Nephron (organoid): ENCODE measurements at regions not wholly inside any gene's neighbourhood (a gene's known extent, or its start where the extent isn't known, plus 50 kb on each side); places are given as distances from the start of the nearest gene placed in this dataset.

ENCODE experiments used
- H3K27ac Mint-ChIP-seq, 3 experiments: 2 replicates each; pipeline ENCODE4 v1.8.0; 2020; ENCODE audit warnings: mixed read lengths in 3 of 3, mild to moderate bottlenecking in 2 of 3, moderate library complexity in 1 of 3
- H3K27me3 Mint-ChIP-seq: 2 replicates; pipeline ENCODE4 v1.8.0; 2021; ENCODE audit warnings: low read depth, mild to moderate bottlenecking, moderate library complexity, mixed read lengths
- H3K36me3 Mint-ChIP-seq: 2 replicates; pipeline ENCODE4 v1.8.0; 2020; ENCODE audit warnings: low read depth, mixed read lengths
- H3K4me1 Mint-ChIP-seq: 2 replicates; pipeline ENCODE4 v1.8.0; 2020; ENCODE audit warnings: mixed read lengths
- H3K4me3 Mint-ChIP-seq, 3 experiments: 2 replicates each; pipeline ENCODE4 v1.8.0; 2020; ENCODE audit warnings: mild to moderate bottlenecking in 3 of 3, mixed read lengths in 3 of 3, moderate library complexity in 2 of 3
- H3K9me3 Mint-ChIP-seq: 2 replicates; pipeline ENCODE4 v1.8.0; 2020; ENCODE audit warnings: mixed read lengths
- TF ChIP-seq, protein P1 (sequence below), 3 experiments: fragments of 200-600 bp; sonication (generic); IDR thresholded peaks; one replicate each; pipeline ENCODE4 v1.5.0; 2021; ENCODE audit warnings: antibody characterized with exemption in 3 of 3; ENCODE audit not compliant: unreplicated experiment in 3 of 3

DNA sequence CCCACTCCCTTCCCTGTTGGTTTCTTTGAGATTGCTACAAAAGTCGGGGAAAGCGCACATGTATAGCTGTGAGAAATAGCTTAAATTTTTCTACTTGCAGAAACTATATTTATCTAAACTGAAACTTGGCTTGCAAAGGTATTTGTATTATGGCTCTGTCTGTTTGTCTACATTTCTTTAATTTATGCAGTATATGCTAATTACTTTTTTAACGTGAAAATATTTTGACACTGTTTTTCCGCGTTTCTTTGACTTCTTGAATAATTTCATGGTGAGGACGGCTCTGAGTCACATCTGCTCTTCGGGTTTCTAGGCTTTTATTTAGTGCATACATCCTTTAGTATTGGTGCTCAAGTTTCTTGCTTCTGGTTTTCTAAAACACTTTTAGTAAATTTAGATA is 182.1 kb upstream of the ZRANB2 start:
- Mint-ChIP-seq H3K4me1 (no peaks in the 10 kb centered on the region), H3K36me3 (no peaks in the 10 kb centered on the region), H3K27ac (no peak overlapping the region), H3K27me3 (no peaks in the 10 kb centered on the region), H3K4me3 (no peak overlapping the region), H3K9me3 (no peaks in the 10 kb centered on the region)
- TF ChIP-seq, protein P1, sequence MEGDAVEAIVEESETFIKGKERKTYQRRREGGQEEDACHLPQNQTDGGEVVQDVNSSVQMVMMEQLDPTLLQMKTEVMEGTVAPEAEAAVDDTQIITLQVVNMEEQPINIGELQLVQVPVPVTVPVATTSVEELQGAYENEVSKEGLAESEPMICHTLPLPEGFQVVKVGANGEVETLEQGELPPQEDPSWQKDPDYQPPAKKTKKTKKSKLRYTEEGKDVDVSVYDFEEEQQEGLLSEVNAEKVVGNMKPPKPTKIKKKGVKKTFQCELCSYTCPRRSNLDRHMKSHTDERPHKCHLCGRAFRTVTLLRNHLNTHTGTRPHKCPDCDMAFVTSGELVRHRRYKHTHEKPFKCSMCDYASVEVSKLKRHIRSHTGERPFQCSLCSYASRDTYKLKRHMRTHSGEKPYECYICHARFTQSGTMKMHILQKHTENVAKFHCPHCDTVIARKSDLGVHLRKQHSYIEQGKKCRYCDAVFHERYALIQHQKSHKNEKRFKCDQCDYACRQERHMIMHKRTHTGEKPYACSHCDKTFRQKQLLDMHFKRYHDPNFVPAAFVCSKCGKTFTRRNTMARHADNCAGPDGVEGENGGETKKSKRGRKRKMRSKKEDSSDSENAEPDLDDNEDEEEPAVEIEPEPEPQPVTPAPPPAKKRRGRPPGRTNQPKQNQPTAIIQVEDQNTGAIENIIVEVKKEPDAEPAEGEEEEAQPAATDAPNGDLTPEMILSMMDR (IDR thresholded peaks at IDR 0.05; ENCODE audit: unreplicated experiment in 3 of 3), result no peak

DNA sequence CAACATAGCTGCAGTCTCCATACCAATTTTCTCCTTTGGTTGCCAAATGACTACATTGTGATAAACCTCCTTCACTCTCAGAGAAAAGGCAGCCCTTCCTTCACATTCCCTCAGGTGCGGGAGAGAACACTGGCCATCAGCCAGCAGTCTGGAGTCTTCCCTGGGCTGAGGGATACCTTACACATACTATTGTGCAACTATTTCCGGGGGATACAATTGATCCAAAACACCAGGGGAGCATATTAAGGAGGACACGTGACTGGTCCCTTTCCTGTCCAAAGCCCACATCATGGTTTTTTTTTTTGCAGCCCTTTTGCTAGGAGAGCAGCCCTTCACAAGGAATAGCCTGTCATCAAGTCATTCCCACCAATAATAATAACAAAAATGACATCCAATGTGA is 172.1 kb upstream of the ZRANB2 start:
- H3K27ac Mint-ChIP-seq, result no peak overlapping the region
- H3K4me1 Mint-ChIP-seq, result no peaks in the 10 kb centered on the region
- H3K27me3 Mint-ChIP-seq, result no peaks in the 10 kb centered on the region
- H3K36me3 Mint-ChIP-seq, result no peaks in the 10 kb centered on the region
- no peak overlapping the region for H3K4me3 Mint-ChIP-seq
- TF ChIP-seq, protein P1 (IDR thresholded peaks at IDR 0.05; ENCODE audit: unreplicated experiment in 3 of 3), result no peak
- no peaks in the 10 kb centered on the region for H3K9me3 Mint-ChIP-seq

DNA sequence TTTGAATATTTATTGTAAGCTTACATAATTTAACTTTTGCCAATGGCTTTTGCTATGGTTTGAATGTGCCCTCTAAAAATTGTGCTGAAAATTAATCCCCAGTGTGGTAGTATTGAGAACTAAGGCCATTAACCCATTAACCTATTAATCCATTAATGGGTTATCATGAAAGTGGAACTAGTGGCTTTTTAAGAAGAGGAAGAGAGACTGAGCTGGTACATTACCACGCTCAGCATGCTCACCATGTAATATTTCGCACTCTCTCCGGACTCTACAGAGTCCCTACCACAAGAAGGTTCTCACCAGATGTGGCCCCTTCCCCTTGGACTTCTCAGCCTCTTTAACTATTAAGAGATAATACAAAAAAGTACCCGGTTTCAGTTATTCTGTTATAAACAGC is 164.4 kb upstream of the ZRANB2 start:
- Mint-ChIP-seq H3K27ac (no peak overlapping the region), H3K36me3 (no peaks in the 10 kb centered on the region), H3K27me3 (no peaks in the 10 kb centered on the region), H3K9me3 (no peaks in the 10 kb centered on the region), H3K4me3 (no peak overlapping the region), H3K4me1 (no peaks in the 10 kb centered on the region)
- TF ChIP-seq, protein P1 (IDR thresholded peaks at IDR 0.05; ENCODE audit: unreplicated experiment in 3 of 3), result no peak

DNA sequence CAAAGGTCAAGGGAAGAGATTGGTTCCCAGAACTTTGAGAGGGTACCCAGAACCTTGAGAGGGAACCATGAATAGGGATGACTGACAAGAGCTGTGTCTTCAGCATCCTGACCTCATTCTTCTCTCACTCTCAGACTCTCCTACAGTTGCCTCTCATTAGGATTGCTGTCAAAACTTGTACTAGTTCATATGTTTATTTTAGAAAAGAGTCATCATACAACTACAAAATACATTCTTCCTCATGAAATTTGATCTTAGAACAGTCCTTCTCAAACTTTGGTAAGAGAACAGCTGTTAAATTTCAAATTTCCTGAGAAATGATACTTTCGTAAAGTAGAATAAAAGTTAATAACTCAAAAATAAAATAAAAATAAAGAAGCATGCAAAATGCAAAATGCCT is 161.4 kb upstream of the ZRANB2 start:
- H3K9me3 Mint-ChIP-seq, result no peaks in the 10 kb centered on the region
- no peaks in the 10 kb centered on the region for H3K4me1 Mint-ChIP-seq
- H3K27me3 Mint-ChIP-seq, result no peaks in the 10 kb centered on the region
- no peaks in the 10 kb centered on the region for H3K36me3 Mint-ChIP-seq
- H3K4me3 Mint-ChIP-seq, result no peak overlapping the region
- TF ChIP-seq, protein P1 (IDR thresholded peaks at IDR 0.05; ENCODE audit: unreplicated experiment in 3 of 3), result no peak
- no peak overlapping the region for H3K27ac Mint-ChIP-seq

DNA sequence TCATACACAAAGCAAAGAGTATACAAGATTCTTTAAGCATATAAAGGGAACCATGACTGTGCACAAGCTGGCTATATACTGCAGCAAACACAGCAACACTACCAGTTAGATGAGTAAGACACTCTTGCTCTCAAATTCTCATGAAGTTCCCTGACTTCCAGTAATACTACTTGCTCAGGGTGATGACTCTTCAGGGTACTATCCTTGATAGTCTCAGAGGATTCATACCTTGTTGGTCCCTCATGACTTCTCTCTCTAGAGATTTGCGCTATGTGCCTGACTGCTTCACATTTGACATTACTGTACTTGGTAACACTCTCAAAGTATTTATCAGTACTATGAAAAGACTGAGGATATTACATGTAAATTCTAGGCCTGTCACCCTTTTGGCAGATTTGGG is 159.8 kb upstream of the ZRANB2 start:
- no peak overlapping the region for H3K4me3 Mint-ChIP-seq
- TF ChIP-seq, protein P1 (IDR thresholded peaks at IDR 0.05; ENCODE audit: unreplicated experiment in 3 of 3), result no peak
- no peaks in the 10 kb centered on the region for H3K4me1 Mint-ChIP-seq
- no peak overlapping the region for H3K27ac Mint-ChIP-seq
- H3K36me3 Mint-ChIP-seq, result no peaks in the 10 kb centered on the region
- no peaks in the 10 kb centered on the region for H3K9me3 Mint-ChIP-seq
- no peaks in the 10 kb centered on the region for H3K27me3 Mint-ChIP-seq

DNA sequence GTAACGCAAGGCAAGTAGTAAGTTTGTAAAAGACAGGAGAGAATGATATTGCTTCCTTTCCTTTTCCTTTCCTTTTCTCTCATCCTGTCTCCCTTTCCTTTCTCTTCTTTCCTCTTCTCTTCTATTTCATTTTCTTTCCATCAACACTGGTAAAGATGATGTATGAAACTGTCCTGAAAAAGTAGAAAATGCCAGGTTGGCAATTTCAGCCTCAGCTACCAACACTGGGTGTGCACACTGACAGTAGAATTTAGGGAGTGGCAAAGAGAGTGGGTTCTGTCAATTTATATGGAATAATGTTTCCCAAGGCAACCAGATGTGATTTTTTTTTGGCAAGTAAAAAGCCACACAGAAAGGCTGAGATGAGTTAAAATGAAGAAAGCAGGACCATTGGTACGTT is 155.7 kb upstream of the ZRANB2 start:
- no peak overlapping the region for H3K4me3 Mint-ChIP-seq
- H3K36me3 Mint-ChIP-seq, result no peaks in the 10 kb centered on the region
- TF ChIP-seq, protein P1 (IDR thresholded peaks at IDR 0.05; ENCODE audit: unreplicated experiment in 3 of 3), result no peak
- no peaks in the 10 kb centered on the region for H3K4me1 Mint-ChIP-seq
- H3K9me3 Mint-ChIP-seq, result no peaks in the 10 kb centered on the region
- no peaks in the 10 kb centered on the region for H3K27me3 Mint-ChIP-seq
- H3K27ac Mint-ChIP-seq, result no peak overlapping the region
